ENCODE measurements at regions not wholly inside any gene's neighbourhood (a gene's known extent, or its start where the extent isn't known, plus 50 kb on each side); places are given as distances from the start of the nearest gene placed in this dataset.

GRCh38 chr6:120938876-120939472, 395.3 kb downstream of the TBC1D32 start:
- DNase-seq (ENCODE audit: low read depth, low spot score) (no peak), FAIRE-seq (no peak)
- H2AFZ ChIP-seq (ENCODE audit: control insufficient read depth, low read length): no peak overlapping the region
- dilution Hi-C loops (cut with MboI; ENCODE audit: extremely low pct_ligation_motif_present, low sequenced_read_pairs): no loop called here
- no peak overlapping the region for H3K4me3 ChIP-seq (ENCODE audit: control insufficient read depth in 2 of 3, extremely low read depth in 1 of 3, insufficient read depth in 2 of 3, low read depth in 1 of 3, low read length in 3 of 3)
- no peaks in the 10 kb centered on the region for H3K9me3 ChIP-seq (ENCODE audit: control insufficient read depth, low read depth, low read length)
- no peaks in the 10 kb centered on the region for H3K4me1 ChIP-seq (ENCODE audit: control insufficient read depth, extremely low read depth, insufficient read depth, low read length)
- no peaks in the 10 kb centered on the region for H3K36me3 ChIP-seq (ENCODE audit: control insufficient read depth in 2 of 2, extremely low read depth in 1 of 2, insufficient read depth in 2 of 2, low read length in 2 of 2)
- H3K79me2 ChIP-seq (ENCODE audit: control insufficient read depth, insufficient read depth, low read length): no peaks in the 10 kb centered on the region
- no peak for TF ChIP-seq EZH2 (IDR thresholded peaks at IDR 0.05; ENCODE audit: low read length)
- no peak for TF ChIP-seq CTCF (optimal IDR thresholded peaks at IDR 0.05 in 1 of 3, IDR thresholded peaks at IDR 0.05 in 1 of 3, conservative IDR thresholded peaks at IDR 0.05 in 1 of 3; ENCODE audit: extremely low read depth in 1 of 3, insufficient read depth in 2 of 3, low read length in 3 of 3)
- H3K4me2 ChIP-seq (ENCODE audit: control insufficient read depth, extremely low read depth, insufficient read depth, low read depth, low read length): no peak overlapping the region
- no peaks in the 10 kb centered on the region for H3K27me3 ChIP-seq (ENCODE audit: control insufficient read depth, extremely low read depth, insufficient read depth, low read length)
- no peaks in the 10 kb centered on the region for H3K9me1 ChIP-seq (ENCODE audit: control insufficient read depth, extremely low read depth, insufficient read depth, low read length)
- H3K9ac ChIP-seq (ENCODE audit: control insufficient read depth, extremely low read depth, insufficient read depth, low read length): no peak overlapping the region
- H4K20me1 ChIP-seq (ENCODE audit: control insufficient read depth, extremely low read depth, insufficient read depth, low read length): no peaks in the 10 kb centered on the region
- no peak overlapping the region for H3K27ac ChIP-seq (ENCODE audit: control insufficient read depth, insufficient read depth, low read length)

- dilution Hi-C loops (cut with MboI; ENCODE audit: extremely low pct_ligation_motif_present, low sequenced_read_pairs): no loop called here
- Histone ChIP-seq H3K79me2 (ENCODE audit: control insufficient read depth, insufficient read depth, low read length) (no peaks in the 10 kb centered on the region), H3K9me3 (ENCODE audit: control insufficient read depth, low read depth, low read length) (no peaks in the 10 kb centered on the region), H4K20me1 (ENCODE audit: control insufficient read depth, extremely low read depth, insufficient read depth, low read length) (no peaks in the 10 kb centered on the region), H3K27me3 (ENCODE audit: control insufficient read depth, extremely low read depth, insufficient read depth, low read length) (no peaks in the 10 kb centered on the region), H3K9ac (ENCODE audit: control insufficient read depth, extremely low read depth, insufficient read depth, low read length) (no peak overlapping the region), H3K9me1 (ENCODE audit: control insufficient read depth, extremely low read depth, insufficient read depth, low read length) (no peaks in the 10 kb centered on the region), H3K4me3 (ENCODE audit: control insufficient read depth in 2 of 3, extremely low read depth in 1 of 3, insufficient read depth in 2 of 3, low read depth in 1 of 3, low read length in 3 of 3) (no peak overlapping the region), H3K4me1 (ENCODE audit: control insufficient read depth, extremely low read depth, insufficient read depth, low read length) (no peaks in the 10 kb centered on the region), H3K4me2 (ENCODE audit: control insufficient read depth, extremely low read depth, insufficient read depth, low read depth, low read length) (no peak overlapping the region), H2AFZ (ENCODE audit: control insufficient read depth, low read length) (no peak overlapping the region), H3K27ac (ENCODE audit: control insufficient read depth, insufficient read depth, low read length) (no peak overlapping the region), H3K36me3 (ENCODE audit: control insufficient read depth in 2 of 2, extremely low read depth in 1 of 2, insufficient read depth in 2 of 2, low read length in 2 of 2) (no peaks in the 10 kb centered on the region)
- TF ChIP-seq EZH2 (IDR thresholded peaks at IDR 0.05; ENCODE audit: low read length) (no peak), CTCF (optimal IDR thresholded peaks at IDR 0.05 in 1 of 3, IDR thresholded peaks at IDR 0.05 in 1 of 3, conservative IDR thresholded peaks at IDR 0.05 in 1 of 3; ENCODE audit: extremely low read depth in 1 of 3, insufficient read depth in 2 of 3, low read length in 3 of 3) (no peak)
- no peak for DNase-seq (ENCODE audit: low read depth, low spot score)
- FAIRE-seq: no peak
Measured at GRCh38 chr6:120938164-120938875, 396.0 kb downstream of the TBC1D32 start.

All from keratinocyte (primary cell).